Bronchial epithelial cell (primary cell): ENCODE measurements at regions not wholly inside any gene's neighbourhood (a gene's known extent, or its start where the extent isn't known, plus 50 kb on each side); places are given as distances from the start of the nearest gene placed in this dataset.
"Not testable (repeated sequence)": the region's sequence is repeated elsewhere in the genome, so short reads cannot be mapped to it uniquely, and the experiment has no call there.

Experiments used
- DNase-seq: peaks from one replicate; pipeline ENCODE4 v3.0.0-alpha.2; 2010; ENCODE audit warnings: low read depth
- FAIRE-seq: peaks from 2 replicates; lab custom pipeline; 2011; peaks lifted over from hg19 to GRCh38; lab: Jason Lieb, UNC
- H3K27me3 ChIP-seq: 2 replicates; pipeline ENCODE4 v1.5.1; 2011; ENCODE audit warnings: low read length; ENCODE audit not compliant: control insufficient read depth, insufficient read depth
- H3K36me3 ChIP-seq: 2 replicates; pipeline ENCODE4 v1.5.1; 2011; ENCODE audit warnings: low read length; ENCODE audit not compliant: control insufficient read depth, insufficient read depth
- H3K4me3 ChIP-seq: 2 replicates; pipeline ENCODE4 v1.5.1; 2011; ENCODE audit warnings: mild to moderate bottlenecking, low read depth, low read length, control low read depth
- TF ChIP-seq, protein P1 (sequence below): IDR thresholded peaks from 2 replicates; pipeline ENCODE4 v1.5.1; 2011; ENCODE audit warnings: mild to moderate bottlenecking, moderate library complexity, low read length, control low read depth, inconsistent platforms; ENCODE audit not compliant: insufficient read depth, severe bottlenecking

DNA sequence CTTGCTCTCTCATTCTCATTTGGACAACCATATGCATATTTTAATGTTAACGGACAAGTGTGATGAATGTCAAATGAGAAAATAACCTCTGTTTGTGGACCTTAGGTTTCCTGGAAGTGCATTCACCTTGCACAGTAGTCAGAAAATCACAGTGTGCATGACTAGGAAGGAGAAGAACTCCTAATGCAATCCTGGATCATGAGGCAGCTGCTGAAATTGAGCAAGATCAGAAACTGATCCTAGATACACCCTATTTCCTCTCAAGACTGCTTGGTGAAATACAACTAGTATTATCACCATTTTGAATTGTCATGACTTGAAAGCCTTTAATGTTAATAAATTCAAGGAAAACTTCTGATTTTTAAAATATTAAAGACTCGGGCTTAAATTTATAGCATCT lies 1148.9 kb downstream of the STIM2 start:
- DNase-seq (peak; percentile 13), FAIRE-seq (no peak)
- TF ChIP-seq, protein P1, sequence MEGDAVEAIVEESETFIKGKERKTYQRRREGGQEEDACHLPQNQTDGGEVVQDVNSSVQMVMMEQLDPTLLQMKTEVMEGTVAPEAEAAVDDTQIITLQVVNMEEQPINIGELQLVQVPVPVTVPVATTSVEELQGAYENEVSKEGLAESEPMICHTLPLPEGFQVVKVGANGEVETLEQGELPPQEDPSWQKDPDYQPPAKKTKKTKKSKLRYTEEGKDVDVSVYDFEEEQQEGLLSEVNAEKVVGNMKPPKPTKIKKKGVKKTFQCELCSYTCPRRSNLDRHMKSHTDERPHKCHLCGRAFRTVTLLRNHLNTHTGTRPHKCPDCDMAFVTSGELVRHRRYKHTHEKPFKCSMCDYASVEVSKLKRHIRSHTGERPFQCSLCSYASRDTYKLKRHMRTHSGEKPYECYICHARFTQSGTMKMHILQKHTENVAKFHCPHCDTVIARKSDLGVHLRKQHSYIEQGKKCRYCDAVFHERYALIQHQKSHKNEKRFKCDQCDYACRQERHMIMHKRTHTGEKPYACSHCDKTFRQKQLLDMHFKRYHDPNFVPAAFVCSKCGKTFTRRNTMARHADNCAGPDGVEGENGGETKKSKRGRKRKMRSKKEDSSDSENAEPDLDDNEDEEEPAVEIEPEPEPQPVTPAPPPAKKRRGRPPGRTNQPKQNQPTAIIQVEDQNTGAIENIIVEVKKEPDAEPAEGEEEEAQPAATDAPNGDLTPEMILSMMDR, result no peak
- Histone ChIP-seq H3K27me3 (no peaks in the 10 kb centered on the region), H3K4me3 (no peak overlapping the region), H3K36me3 (no peaks in the 10 kb centered on the region)

DNA sequence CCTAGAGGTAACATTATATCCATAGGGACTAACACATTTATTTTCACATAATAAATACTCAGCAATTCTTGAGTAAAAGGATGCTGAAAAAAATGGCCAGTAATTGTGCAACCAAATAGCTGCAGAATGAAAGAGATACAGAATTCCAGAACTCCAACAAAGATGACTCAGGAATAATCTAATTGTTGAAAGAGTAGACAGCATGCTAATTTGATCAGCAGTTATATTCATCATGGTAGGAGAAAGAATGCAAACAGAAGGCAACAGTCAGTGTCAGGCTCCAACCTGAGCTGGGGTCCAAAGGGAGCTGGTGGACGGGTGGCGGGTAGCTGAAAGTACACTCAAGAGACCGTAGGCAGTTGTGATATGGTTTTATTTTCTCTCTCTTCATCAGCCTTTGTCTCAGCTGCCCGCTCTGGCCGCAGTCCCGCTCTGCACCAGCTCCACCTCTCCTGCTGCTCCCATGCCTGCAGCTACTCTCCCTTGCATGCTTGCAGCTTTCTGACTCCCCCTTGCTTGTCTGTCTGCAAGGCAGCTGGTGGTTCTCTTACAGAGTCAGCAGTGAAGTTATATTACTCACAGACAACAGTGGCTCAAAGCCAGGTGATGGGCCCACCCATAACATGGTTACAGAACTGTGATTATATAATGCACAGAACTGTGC lies 1150.1 kb downstream of the STIM2 start:
- TF ChIP-seq, protein P1, result no peak

DNA sequence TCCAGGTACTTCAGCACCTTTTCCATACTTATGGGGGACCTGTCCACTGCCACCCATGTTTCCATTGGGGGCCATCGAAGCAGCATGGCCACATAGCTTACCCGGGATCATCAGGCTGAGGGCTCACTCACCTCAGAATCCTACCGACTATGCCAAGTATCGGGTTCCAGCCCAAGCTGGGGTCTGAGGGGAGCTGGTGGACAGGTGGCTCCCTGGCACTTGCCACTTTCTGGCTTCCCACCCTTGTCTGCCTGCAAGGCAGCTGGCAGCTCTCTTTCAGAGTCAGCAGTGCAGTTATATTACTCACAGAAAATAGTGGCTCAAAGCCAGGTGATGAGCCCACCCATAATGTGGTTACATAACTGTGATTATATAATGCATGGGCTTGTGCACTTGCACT lies 1153.8 kb downstream of the STIM2 start:
- no peak for DNase-seq
- no peak for FAIRE-seq
- no peak overlapping the region for H3K4me3 ChIP-seq

More for the DNA sequence above, 1150.1 kb downstream of the STIM2 start:
- no peak for FAIRE-seq
- H3K36me3 ChIP-seq, result no peaks in the 10 kb centered on the region
- H3K27me3 ChIP-seq, result no peaks in the 10 kb centered on the region
- no peak overlapping the region for H3K4me3 ChIP-seq
- peak; percentile 26 for DNase-seq

DNA sequence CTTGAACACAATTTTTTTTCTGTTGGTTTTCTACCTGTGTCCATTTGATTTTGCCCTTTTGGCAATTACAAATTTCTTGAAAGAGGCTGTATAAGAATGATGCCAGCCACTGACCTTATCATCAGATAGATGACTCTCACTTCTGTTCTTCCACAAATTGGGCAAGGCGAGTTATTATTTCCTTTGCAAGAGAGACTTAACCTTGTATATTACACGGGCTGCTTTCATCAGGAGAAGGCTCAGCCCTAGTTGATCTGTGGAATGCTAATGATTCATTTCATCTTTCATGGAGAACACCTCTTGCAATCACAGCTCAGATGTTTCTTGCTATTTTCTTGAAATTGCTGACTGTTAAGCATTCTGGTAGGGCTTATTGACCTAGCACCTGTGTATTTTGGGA lies 1155.4 kb downstream of the STIM2 start:
- Histone ChIP-seq H3K36me3 (no peaks in the 10 kb centered on the region), H3K27me3 (no peaks in the 10 kb centered on the region), H3K4me3 (no peak overlapping the region)
- FAIRE-seq (no peak), DNase-seq (no peak)
- TF ChIP-seq, protein P1, result no peak

More for the DNA sequence above, 1153.8 kb downstream of the STIM2 start:
- TF ChIP-seq, protein P1, result no peak
- no peaks in the 10 kb centered on the region for H3K36me3 ChIP-seq
- H3K27me3 ChIP-seq, result no peaks in the 10 kb centered on the region

DNA sequence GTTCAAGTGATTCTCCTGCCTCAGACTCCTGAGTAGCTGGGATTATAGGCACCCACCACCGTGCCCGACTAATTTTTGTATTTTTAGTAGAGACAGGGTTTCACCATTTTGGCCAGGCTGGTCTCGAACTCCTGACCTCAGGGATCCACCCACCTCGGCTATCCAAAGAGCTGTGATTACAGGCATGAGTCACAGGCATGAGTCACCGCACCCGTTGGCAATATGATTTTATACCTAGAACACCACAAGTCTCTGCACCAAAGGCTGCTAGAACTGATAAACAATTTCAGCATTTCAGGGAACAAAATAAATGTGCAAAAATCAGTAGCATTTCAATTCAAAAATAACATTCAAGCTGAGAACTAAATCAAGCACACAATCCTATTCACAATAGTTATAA lies 1177.6 kb downstream of the STIM2 start:
- not testable (repeated sequence) for H3K4me3 ChIP-seq, H3K36me3 ChIP-seq, H3K27me3 ChIP-seq, FAIRE-seq
- peak; percentile 38 for DNase-seq

DNA sequence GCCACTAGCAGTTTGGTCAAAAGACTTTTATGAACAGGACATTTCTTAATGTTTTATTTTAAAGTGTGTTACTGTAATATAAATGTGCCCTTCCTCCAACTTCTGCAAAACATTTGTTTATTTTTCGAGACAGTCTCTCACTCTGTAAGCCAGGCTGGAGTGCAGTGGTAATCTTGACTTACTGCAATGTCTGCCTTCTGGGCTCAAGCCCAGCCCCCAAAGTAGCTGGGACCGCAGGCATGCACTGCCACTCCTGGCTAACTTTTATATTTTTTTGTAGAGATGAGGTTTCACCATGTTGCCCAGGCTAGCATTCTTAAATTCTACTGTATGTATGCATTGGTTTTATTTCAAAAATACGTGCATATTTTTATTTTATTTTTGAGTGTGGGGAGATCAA lies 1201.9 kb downstream of the STIM2 start:
- FAIRE-seq, result no peak
- TF ChIP-seq, protein P1, result no peak
- Histone ChIP-seq H3K4me3 (no peak overlapping the region), H3K36me3 (no peaks in the 10 kb centered on the region), H3K27me3 (no peaks in the 10 kb centered on the region)
- DNase-seq, result no peak
